GM19395 (cell line): ENCODE measurements at regions not wholly inside any gene's neighbourhood (a gene's known extent, or its start where the extent isn't known, plus 50 kb on each side); places are given as distances from the start of the nearest gene placed in this dataset.

Experiments
- ATAC-seq: cut with Tn5 transposase; IDR thresholded peaks from one replicate; pipeline ENCODE4 v1.9.1; 2021; ENCODE audit warnings: mild to moderate bottlenecking, moderate library complexity; ENCODE audit not compliant: unreplicated experiment

DNA sequence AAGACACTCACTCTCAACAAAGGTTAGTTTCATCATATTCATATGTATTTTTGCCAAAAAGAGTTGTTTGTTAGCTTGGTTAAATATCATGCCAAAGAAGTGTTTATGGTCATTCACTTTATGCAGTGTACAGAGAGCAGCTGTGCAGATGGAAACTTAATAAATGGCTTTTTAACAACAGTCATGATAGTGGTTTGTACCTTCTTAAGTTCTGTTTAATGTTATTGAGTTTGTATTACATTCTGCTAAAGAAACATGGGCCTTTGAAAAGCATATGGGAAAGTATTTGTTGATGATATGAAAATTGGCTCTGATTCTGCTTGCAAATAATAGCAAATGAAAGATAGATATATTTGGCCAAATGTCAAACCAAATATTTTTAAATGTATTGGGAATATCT, 607.3 kb downstream of the NCAM2 start:
- no peak for ATAC-seq

DNA sequence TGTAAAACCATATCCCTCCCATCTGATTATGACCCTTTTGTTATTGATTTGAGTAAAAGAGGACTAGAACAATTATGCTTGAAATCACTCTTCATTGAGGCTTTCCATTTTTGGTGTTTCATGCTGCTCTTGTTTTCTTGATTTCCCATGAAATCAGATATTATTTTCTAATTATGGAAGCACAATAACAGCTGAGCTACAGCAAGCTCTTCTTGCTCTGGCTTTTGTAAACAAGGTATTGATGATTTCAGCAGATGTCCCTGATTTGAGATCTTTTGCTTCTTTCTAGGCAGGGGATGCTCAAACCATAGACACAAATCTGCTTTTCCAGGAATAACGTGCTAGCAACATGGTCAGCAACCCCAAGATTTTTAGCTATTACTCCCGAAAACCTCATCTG, 607.8 kb downstream of the NCAM2 start:
- no peak for ATAC-seq

DNA sequence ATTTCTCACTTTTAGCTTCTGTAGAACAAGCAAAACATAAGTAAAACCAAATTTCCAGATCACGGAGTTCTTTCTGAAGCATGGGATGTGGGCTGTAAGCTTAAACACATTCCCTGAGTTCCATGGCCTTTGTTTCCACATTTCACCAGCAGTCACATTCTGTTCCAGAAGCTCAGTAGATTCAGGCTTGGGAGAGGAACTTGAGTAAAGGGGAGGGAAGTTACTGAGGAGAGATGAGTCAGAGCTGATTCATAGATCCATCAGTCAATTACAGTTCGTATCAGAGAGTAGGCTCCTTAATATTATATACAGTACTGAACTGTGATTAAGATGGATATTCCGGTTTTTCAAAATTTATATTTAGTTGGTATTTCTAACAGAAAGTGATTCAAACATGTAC, 614.3 kb downstream of the NCAM2 start:
- no peak for ATAC-seq

DNA sequence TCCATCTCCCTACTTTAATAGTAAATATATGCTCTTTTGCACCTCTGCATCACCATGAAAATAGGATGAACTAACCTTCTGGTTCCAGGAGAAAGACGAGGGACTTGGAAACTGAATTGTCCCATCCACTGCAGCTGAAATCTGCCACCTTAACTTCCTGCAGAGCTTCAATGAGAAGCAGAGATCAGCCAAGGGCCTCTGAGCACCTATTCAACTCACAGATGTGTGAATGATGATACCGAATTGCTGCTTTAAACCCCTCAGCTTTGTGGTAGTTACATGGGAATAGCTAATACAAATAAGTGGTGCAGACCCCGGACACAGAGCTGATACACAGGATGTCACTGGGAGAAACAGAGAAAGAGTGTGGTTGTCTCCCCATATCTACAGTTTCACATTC, 616.8 kb downstream of the NCAM2 start:
- no peak for ATAC-seq

DNA sequence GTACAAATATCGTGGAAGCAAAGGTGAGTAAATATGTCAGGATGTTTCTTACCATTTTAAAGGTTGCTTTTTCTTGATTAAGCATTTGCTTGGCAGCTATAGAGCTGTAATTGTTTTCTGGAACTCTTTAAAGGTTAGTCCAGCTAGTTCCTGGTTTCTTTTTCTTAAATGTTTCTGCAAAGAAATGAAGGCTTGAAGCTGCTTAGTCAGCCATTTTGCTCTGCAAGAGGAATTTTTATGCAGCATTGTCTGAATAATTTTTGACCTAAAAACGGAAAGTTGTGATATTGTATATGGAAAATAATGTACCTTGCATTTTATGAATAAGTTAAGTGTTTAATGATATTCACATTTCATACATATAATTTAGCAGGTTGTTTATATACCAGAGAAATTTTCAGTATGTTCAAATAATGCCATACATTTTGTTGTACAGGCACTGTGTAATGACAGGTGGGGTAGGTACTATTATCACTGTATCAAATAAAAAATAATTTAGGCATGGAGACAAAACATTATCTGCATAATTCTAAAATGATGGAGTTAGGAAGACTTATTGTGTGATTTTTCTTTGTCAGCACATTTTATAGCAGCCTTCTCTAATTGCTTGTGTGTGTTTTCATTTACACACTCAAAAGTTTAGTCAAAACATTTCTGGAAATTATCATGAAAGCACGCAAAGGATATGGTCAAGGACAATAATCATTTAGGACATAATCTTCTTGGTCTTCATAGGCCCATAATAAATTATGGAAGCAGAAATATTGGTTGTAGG, 624.4 kb downstream of the NCAM2 start:
- ATAC-seq = no peak

DNA sequence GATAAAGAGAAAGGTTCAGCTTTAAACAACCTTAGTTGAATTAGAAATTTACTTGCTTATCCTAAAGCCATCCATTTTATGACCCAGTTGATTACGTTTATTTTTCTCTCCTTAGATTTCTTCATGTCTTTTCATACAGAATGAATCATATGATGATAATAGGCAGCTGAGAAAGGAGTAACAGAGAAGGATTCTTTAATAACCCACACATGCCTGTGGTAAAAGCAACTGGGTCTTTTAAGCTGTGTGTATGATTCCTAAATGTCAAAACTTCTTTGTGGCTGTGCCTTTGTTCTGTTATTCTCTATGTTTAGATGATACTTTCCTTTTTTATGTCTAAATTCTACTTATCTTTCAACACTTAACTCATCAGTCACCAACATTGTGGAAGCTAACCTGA, 626.5 kb downstream of the NCAM2 start:
- ATAC-seq = no peak

DNA sequence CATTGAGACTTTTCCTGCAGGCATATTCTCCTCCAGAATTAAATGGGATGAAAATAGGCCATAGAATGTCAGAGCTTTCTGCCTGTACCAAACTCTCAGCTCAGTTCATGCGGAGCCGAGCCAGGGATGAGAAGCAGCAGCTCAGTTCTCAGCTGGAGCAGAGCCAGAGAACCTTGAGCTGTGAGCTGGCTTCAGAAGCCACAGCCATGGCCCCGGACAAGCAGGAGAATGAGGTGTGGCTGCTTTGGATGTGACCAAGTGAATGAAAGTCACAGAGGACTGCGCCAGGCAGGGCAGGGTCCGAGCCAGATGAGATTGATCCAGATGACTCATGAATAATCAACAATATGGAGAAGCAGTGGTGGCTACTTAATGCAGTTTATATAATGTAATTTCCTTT, 633.8 kb downstream of the NCAM2 start:
- no peak for ATAC-seq

DNA sequence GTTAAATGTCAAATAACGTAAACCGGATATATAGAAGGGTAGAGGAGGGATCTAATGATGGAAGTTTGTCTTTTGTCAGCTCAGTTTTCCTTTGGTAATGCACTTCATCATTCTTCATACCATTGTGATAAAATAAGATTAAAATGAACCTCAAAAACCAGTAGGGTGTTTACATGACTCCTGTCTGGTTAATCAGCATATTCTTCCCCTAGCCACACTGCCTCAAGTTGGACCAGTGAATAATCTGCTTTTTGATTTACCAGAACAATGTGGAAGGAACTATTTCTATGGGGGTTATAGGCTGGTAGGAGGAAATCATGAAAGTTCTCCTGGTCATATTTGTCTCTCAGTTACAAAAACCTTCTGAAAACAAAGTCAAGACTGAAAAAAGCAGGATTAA, 634.7 kb downstream of the NCAM2 start:
- ATAC-seq = no peak

DNA sequence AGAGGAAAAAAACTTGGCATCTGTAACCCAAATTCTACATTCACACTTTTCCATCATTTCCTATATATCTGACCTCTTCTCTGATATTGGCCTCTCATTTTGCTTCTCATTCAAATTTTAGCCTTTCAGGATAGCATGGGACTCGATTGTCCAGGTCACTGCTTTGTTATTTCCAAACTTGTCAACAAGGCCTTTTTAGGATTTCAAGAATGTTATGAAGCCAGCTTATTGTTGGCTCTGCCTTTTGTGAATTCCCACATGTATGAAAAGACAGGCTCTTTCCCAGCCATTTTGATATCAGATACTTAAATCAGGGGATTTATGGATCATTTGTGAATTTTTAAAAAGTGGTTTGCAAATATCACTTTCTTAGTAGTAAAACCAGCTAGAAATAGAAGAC, 663.5 kb downstream of the NCAM2 start:
- no peak for ATAC-seq

DNA sequence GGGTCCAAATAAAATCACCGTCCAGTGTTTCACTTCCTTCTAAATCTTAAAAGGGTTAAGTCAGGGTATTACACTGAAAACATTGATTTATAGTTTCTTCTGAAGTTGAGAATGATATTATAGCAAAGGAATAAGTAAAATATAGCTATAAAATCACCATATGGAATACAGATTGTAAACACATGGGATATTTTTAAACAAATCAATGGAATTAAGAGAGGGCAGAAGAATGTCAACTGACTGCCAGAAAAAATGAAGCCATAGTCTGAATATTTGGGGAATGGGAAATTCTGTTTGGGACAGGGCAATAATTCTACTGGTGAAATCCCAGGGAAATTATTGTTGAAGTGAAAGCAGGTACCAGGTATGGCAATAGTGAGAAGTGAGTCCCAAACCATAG, 664.6 kb downstream of the NCAM2 start:
- ATAC-seq = no peak

DNA sequence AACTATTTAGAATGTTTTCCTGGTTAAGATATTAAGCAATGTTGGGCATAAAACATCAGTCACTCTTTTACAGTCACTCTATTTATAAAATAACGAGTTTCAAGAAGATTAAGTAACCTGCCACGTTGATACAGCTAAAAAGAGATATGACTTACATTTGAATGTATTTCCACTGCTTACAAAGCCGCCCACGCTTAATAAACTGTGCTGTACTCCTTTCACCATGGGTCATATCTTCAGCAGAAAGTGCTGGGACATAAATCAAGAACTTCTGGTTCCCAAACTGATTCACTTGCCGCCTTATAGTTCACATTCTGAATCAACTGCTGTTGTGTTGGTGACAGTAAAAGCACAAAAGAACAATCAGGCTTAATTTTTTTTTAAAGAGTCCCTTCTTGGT, 666.7 kb downstream of the NCAM2 start:
- no peak for ATAC-seq

DNA sequence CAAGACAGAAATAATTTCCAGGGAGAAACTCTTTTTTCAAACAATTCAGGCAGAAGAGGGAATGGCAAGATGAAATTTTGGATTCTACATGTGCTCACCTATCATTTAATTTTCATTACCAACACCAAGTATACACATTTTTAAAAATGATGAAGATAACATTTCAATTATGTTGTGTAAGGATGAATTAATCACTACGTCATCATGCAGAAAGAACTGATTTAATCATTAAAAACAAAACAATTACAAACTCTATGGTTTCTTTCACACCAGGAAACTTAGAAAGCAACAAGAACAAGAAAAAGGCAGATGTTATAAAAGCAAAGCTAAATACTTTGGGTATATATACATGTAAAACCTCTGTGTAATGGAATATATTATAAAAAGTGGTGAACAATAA, 668.5 kb downstream of the NCAM2 start:
- no peak for ATAC-seq

DNA sequence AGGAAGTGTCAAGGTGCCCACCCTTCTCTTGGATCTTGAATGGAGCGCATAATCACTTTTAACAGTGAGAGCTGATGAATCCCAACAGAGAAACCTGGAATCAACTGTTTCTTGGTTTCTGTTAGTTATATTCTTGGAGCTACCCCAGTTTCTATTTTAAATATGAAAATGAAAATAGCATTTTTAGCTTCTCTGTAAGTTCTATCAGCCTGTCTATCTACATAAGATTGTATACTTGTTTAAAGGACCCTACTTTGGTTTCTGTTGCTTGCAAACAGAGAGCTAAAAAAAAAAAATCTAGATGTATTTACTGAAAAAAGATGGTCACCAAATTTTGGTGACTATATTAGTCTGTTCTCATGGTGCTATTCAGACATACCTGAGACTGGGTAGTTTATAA, 670.0 kb downstream of the NCAM2 start:
- ATAC-seq = no peak

DNA sequence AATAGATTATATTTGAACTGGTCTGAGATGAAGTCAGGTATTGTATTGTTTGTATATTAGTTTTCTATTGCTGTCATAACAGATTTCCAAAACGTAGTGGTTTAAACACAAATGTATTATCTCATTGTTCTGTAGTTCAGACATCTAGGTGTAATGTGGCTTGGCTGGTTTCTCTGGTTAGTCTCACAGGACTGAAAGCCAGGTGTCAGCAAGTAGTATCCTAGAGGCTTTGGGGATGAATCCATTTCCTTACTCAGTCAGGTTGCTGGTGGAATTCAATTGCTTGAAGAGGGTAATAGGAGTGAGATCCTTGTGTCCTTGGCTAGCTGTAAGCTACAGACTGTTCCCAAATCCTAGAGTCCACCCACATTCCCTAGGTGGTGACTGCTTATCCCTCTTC, 675.8 kb downstream of the NCAM2 start:
- no peak for ATAC-seq

DNA sequence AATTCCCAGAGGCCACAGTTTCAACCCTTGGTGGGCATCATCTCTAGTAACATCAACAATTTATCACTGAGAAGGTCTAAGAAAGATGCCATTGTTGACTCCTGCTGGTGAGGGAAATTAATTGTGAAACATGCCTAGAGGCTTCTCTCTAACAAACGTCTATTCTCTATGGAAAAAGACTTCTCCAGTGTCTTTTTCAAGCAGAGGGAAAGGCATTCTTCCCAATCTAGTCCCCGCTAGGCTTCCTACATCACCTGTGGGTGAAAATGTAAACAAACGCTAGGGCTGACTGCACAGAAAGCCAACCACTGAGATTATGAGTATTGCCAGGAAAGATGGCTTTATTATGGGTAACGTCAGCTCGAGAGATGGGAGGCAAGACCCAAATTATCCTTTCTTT, 677.4 kb downstream of the NCAM2 start:
- no peak for ATAC-seq

DNA sequence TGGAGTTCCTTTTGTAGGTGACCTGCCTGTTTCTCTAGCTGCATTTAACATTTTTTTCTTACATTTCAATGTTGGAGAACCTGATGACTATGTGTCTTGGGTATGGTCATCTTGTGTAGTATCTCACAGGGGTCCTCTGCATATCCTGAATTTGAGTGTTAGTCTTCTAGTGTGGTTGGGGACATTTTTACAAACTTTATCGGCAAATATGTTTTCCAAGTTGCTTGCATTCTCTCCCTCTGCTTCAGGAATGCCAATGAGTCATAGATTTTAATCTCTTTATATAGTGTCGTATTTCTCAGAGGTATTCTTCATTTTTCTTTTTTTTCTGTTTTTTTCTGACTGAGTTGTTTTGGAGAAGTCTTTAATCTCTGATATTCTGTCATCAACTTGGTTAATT, 684.0 kb downstream of the NCAM2 start:
- no peak for ATAC-seq

DNA sequence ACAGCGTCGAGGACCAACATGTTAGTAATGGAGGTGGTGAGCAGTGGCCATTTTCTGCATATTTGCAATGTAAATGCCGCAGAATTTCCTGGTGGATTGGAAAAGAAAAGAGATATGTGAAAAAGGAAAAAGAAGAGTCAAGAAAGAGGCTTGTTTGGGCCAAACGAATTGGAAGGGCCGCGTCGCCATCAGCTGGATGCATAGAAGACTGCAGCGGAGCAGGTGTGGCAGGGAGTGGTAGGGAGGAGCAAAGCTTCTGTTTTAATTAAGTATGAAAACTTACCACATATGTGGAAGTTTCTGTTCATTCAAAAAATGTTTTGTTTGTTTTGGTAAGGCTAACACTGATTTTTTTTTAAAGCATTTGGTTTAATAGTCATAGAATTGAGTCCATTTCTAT, 690.7 kb downstream of the NCAM2 start:
- ATAC-seq = no peak

DNA sequence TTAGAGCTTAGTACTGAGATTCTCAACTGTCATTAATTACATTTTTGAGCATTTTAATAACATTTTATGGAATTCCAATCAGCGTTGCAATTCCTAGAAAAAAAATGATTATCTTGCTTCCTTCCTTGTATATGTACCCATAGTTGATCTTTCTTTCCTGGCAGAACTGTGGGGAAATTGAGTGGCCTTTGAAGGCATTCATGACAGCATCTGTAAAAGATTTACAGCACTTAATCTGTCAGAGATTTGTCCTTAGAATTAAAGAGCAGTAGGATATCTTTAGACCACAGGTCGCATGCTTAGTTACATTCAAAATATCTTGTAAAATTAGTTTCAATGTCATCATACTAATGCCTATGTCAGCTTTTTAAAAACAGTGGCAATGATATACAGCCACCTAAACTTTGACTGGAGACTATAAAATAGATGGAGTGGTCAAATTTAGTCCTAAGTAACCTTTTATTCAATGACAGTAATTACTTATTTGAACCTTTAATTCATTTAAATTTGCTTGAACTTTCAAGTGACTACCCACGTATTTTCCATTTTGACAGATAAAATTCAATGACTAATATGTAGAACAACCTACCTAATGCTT, 692.0 kb downstream of the NCAM2 start:
- no peak for ATAC-seq

DNA sequence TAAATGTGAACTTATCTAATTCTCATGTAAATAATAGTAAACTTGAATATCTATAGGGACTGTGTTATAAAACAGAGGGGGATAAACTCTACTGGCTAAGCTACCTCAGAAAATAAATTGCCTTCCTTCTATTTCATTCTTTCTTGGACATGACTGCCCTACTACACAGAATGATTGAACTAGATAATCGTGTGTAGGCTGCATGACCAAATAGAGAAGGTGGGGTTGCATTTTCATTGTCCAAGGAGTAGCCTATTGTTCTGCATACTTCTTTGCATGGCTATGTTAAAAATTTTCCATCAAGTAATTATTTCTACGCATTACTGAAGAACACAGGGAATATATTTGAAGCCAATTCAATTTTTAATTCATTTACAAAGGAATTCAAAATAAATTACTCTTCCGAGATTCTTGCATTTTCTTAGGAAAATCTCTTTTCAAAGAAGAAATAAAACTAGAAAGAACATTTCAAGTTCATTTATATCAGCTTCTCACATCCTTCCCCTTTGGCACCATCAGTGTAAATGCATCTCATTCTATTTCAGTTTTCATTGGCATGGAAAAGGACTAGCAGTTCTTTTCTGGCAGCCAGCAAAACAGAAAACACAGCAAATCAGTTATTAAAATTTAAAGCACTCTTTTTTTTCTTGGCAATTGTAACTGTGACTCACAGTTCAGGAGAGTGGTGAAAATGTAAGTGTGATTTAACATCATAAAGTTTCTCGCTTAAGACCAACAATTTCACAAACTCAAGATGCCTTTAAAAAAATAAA, 714.7 kb downstream of the NCAM2 start:
- ATAC-seq = no peak

DNA sequence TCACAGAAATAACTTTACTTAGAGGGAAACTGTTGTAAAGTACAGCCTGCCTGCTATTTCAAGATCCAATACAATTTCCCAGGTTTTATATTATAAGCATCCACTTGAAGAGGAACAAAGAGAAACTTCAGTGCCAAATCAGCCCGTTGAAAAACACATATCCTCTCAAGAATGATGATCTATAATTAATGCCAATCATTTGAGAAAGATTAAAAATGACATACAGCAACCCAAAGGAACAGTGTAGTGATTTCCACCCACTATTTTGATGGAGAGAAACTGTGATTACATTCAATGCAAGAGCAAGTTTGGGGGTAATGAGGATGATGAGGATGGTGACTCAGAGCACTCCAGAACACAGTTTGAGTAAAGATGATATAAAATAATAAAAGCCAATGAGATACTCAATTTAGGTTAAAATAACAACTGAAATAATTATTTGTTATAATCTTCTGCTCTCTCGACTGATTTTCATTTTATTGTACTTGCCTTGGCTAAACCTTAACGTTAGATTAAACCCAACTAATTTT, 715.5 kb downstream of the NCAM2 start:
- no peak for ATAC-seq

DNA sequence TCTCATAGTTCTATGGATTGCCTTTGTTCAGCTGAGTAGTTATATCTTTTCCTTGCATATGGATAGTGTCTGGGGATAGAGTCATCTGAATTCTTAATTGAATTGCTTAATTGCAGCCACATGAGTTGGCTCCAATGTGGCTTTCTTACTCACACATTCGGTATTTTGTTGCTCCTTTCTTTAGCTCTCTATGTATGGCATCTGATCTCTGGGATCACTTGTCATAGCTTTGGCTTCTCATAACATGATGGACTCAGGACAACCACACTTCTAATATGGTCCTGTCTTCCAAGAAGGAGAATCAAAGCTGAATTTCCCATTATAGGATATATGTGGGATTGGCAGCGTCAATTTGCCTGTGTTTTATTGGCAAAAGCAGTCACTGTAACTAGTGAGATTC, 716.2 kb downstream of the NCAM2 start:
- no peak for ATAC-seq
